Testis (tissue), 2 donors: ENCODE measurements at regions not wholly inside any gene's neighbourhood (a gene's known extent, or its start where the extent isn't known, plus 50 kb on each side); places are given as distances from the start of the nearest gene placed in this dataset.

Experiments
- POLR2A ChIP-seq: fragments of 450-650 bp; IDR thresholded peaks from one replicate; pipeline ENCODE4 v1.6.1; 2017; ENCODE audit warnings: antibody characterized with exemption, mild to moderate bottlenecking, moderate library complexity
- TF ChIP-seq, protein P1 (sequence below), 3 experiments: fragments of 450-650 bp in 2 of 3; fragments of 200-600 bp in 1 of 3; sonication (generic) in 1 of 3; IDR thresholded peaks; one replicate each; pipeline ENCODE4 v1.5.1; 2016 to 2019; ENCODE audit warnings: antibody characterized with exemption in 3 of 3, mild to moderate bottlenecking in 2 of 3, moderate library complexity in 1 of 3

DNA sequence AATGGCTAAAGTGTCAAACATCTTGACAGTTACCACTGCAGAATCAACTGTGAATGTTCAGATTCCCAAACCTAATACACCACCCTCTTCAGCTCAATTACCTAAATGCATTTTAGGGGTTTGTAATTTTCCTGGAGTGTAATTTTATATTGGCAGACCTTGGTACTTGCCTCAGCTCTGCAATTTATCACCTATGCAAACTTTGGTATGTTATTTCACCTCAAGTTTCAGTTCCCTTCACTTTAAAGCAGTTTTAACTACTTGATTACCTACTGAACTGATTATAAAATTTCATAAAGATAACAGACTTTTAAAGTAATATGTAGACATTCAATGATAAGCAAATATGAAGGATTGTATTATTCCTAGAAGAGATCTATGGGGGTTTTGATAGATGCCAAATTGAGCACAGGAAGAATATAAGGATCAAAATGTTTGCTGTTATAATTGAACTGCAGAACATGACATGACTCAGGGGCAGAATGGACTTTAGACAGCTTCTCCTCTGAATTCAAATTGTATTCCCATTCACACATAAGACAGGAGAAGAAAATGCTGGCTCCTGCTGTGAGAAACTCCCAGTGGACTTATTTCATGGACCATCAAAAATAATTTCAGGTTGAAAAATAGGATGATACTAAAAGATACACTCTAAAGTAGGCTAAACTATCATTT is 491.5 kb upstream of the LUZP2 start:
- TF ChIP-seq, protein P1, sequence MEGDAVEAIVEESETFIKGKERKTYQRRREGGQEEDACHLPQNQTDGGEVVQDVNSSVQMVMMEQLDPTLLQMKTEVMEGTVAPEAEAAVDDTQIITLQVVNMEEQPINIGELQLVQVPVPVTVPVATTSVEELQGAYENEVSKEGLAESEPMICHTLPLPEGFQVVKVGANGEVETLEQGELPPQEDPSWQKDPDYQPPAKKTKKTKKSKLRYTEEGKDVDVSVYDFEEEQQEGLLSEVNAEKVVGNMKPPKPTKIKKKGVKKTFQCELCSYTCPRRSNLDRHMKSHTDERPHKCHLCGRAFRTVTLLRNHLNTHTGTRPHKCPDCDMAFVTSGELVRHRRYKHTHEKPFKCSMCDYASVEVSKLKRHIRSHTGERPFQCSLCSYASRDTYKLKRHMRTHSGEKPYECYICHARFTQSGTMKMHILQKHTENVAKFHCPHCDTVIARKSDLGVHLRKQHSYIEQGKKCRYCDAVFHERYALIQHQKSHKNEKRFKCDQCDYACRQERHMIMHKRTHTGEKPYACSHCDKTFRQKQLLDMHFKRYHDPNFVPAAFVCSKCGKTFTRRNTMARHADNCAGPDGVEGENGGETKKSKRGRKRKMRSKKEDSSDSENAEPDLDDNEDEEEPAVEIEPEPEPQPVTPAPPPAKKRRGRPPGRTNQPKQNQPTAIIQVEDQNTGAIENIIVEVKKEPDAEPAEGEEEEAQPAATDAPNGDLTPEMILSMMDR (IDR thresholded peaks at IDR 0.05), result no peak
- no peak for TF ChIP-seq POLR2A
